HEK293 (cell line): ENCODE measurements at regions not wholly inside any gene's neighbourhood (a gene's known extent, or its start where the extent isn't known, plus 50 kb on each side); places are given as distances from the start of the nearest gene placed in this dataset.

Experiments
- CTCF ChIA-PET: fragments of 350-600 bp; formaldehyde crosslinking; extraction: SDS; loops from one replicate; lab custom pipeline; 2021; ENCODE audit warnings: antibody characterized with exemption; lab: Yijun Ruan, JAX
- POLR2A ChIA-PET: fragments of 300-600 bp; formaldehyde crosslinking; extraction: SDS; loops from one replicate; lab custom pipeline; 2020; ENCODE audit warnings: antibody characterized with exemption, inconsistent platforms; lab: Yijun Ruan, JAX
- H3K27ac ChIP-seq: fragments of 200-500 bp; sonication (Bioruptor generic); 2 replicates; pipeline ENCODE4 v1.5.1; 2014; ENCODE audit warnings: low read depth, low read length, control low read depth, inconsistent platforms; ENCODE audit errors: extremely low read depth
- H3K36me3 ChIP-seq, 2 experiments: fragments of 200-500 bp in 1 of 2; sonication (Bioruptor generic) in 1 of 2; 1 replicate in 1 of 2; 2 replicates in 1 of 2; pipeline ENCODE4 v1.5.1; 2014 to 2017; ENCODE audit warnings: inconsistent platforms in 2 of 2, low read length in 2 of 2; ENCODE audit not compliant: control insufficient read depth in 2 of 2, insufficient read depth in 1 of 2
- H3K4me1 ChIP-seq: fragments of 200-500 bp; sonication (Bioruptor generic); 2 replicates; pipeline ENCODE4 v1.5.1; 2014; ENCODE audit warnings: mild to moderate bottlenecking, low read length, inconsistent platforms; ENCODE audit not compliant: control insufficient read depth, insufficient read depth
- H3K4me3 ChIP-seq: 2 replicates; pipeline ENCODE4 v1.5.1; 2011; ENCODE audit warnings: low read depth, mild to moderate bottlenecking, control low read depth, low read length, moderate library complexity
- H3K9me3 ChIP-seq: fragments of 200-500 bp; sonication (Bioruptor generic); 2 replicates; pipeline ENCODE4 v1.5.1; 2014; ENCODE audit warnings: low read depth, low read length, inconsistent platforms; ENCODE audit not compliant: control insufficient read depth, insufficient read depth
- KLF16 ChIP-seq: fragments of 450-650 bp; formaldehyde crosslinking; IDR thresholded peaks from 2 replicates; pipeline ENCODE4 v1.5.1; 2017; ENCODE audit warnings: missing biosample characterization, missing genetic modification characterization
- PRDM2 ChIP-seq: fragments of 450-650 bp; formaldehyde crosslinking; IDR thresholded peaks from 2 replicates; pipeline ENCODE4 v1.5.1; 2016; ENCODE audit warnings: missing biosample characterization, missing genetic modification characterization, borderline replicate concordance
- YY2 ChIP-seq: fragments of 450-650 bp; formaldehyde crosslinking; IDR thresholded peaks from 2 replicates; pipeline ENCODE4 v1.5.1; 2016; ENCODE audit warnings: missing biosample characterization, missing genetic modification characterization
- ZBTB1 ChIP-seq: fragments of 450-650 bp; formaldehyde crosslinking; IDR thresholded peaks from 2 replicates; pipeline ENCODE4 v1.5.1; 2016; ENCODE audit warnings: missing biosample characterization, missing genetic modification characterization
- ZBTB20 ChIP-seq: fragments of 450-650 bp; formaldehyde crosslinking; IDR thresholded peaks from 2 replicates; pipeline ENCODE4 v1.5.1; 2016; ENCODE audit warnings: missing biosample characterization, missing genetic modification characterization
- ZBTB48 ChIP-seq: fragments of 450-650 bp; formaldehyde crosslinking; IDR thresholded peaks from 2 replicates; pipeline ENCODE4 v1.5.1; 2016; ENCODE audit warnings: missing biosample characterization, missing genetic modification characterization
- ZNF10 ChIP-seq: fragments of 450-650 bp; formaldehyde crosslinking; IDR thresholded peaks from 2 replicates; pipeline ENCODE4 v1.5.1; 2017; ENCODE audit warnings: missing biosample characterization, missing genetic modification characterization
- ZNF132 ChIP-seq: fragments of 450-650 bp; formaldehyde crosslinking; IDR thresholded peaks from 2 replicates; pipeline ENCODE4 v1.5.1; 2017; ENCODE audit warnings: missing biosample characterization, missing genetic modification characterization, borderline replicate concordance
- ZNF155 ChIP-seq: fragments of 450-650 bp; formaldehyde crosslinking; IDR thresholded peaks from 2 replicates; pipeline ENCODE4 v1.5.1; 2016; ENCODE audit warnings: missing biosample characterization, missing genetic modification characterization
- ZNF184 ChIP-seq: fragments of 450-650 bp; IDR thresholded peaks from 2 replicates; pipeline ENCODE4 v1.5.1; 2018; ENCODE audit warnings: missing biosample characterization, mild to moderate bottlenecking, missing genetic modification characterization
- ZNF23 ChIP-seq: fragments of 450-650 bp; formaldehyde crosslinking; IDR thresholded peaks from 2 replicates; pipeline ENCODE4 v1.5.1; 2016; ENCODE audit warnings: missing biosample characterization, missing genetic modification characterization, borderline replicate concordance
- ZNF335 ChIP-seq: fragments of 450-650 bp; formaldehyde crosslinking; conservative IDR thresholded peaks from 2 replicates; pipeline ENCODE4 v1.5.1; 2016; ENCODE audit warnings: missing biosample characterization, missing genetic modification characterization
- ZNF354C ChIP-seq: fragments of 450-650 bp; formaldehyde crosslinking; IDR thresholded peaks from 2 replicates; pipeline ENCODE4 v1.5.1; 2016; ENCODE audit warnings: missing biosample characterization, missing genetic modification characterization, low read depth, borderline replicate concordance
- ZNF426 ChIP-seq: fragments of 450-650 bp; formaldehyde crosslinking; IDR thresholded peaks from 2 replicates; pipeline ENCODE4 v1.5.1; 2017; ENCODE audit warnings: missing biosample characterization, missing genetic modification characterization, mild to moderate bottlenecking, inconsistent platforms, moderate library complexity
- ZNF473 ChIP-seq: fragments of 450-650 bp; formaldehyde crosslinking; IDR thresholded peaks from 2 replicates; pipeline ENCODE4 v1.5.1; 2017; ENCODE audit warnings: missing biosample characterization, missing genetic modification characterization
- ZNF639 ChIP-seq: fragments of 450-650 bp; formaldehyde crosslinking; IDR thresholded peaks from 2 replicates; pipeline ENCODE4 v1.5.1; 2016; ENCODE audit warnings: missing biosample characterization, missing genetic modification characterization
- ZSCAN16 ChIP-seq: fragments of 450-650 bp; formaldehyde crosslinking; IDR thresholded peaks from 2 replicates; pipeline ENCODE4 v1.5.1; 2016; ENCODE audit warnings: missing biosample characterization, missing genetic modification characterization
- ZSCAN4 ChIP-seq: fragments of 450-650 bp; formaldehyde crosslinking; IDR thresholded peaks from 2 replicates; pipeline ENCODE4 v1.5.1; 2017; ENCODE audit warnings: missing biosample characterization, missing genetic modification characterization
- ZXDB ChIP-seq: fragments of 450-650 bp; formaldehyde crosslinking; IDR thresholded peaks from 2 replicates; pipeline ENCODE4 v1.5.1; 2016; ENCODE audit warnings: missing biosample characterization, missing genetic modification characterization

GRCh38 chr14:105905456-105905855, 379.1 kb downstream of the TMEM121 start (continued):
- no peak for TF ChIP-seq ZBTB20 (tag by site-specific recombination)
- no peak for TF ChIP-seq ZNF639 (tag by site-specific recombination)
- no peak for TF ChIP-seq ZNF155 (tag by site-specific recombination)
- no peak for TF ChIP-seq ZBTB1 (tag by site-specific recombination)
- TF ChIP-seq ZNF132 = no peak
- TF ChIP-seq ZNF426 = no peak

GRCh38 chr14:105907276-105907675, 380.9 kb downstream of the TMEM121 start:
- no peaks in the 10 kb centered on the region for H3K36me3 ChIP-seq
- no peak for TF ChIP-seq ZSCAN16 (tag by site-specific recombination)
- no peak for TF ChIP-seq YY2 (tag by site-specific recombination)
- no peak for TF ChIP-seq ZNF354C (tag by site-specific recombination)
- no peak for TF ChIP-seq ZNF10 (tag by site-specific recombination)
- no peak for TF ChIP-seq ZNF23 (tag by site-specific recombination)
- no peak for TF ChIP-seq KLF16 (tag by site-specific recombination)
- no peak for TF ChIP-seq ZXDB (tag by site-specific recombination)
- TF ChIP-seq ZNF335 (tag by site-specific recombination) = no peak
- no peak for TF ChIP-seq ZBTB48
- TF ChIP-seq ZSCAN4 = no peak
- no peak for TF ChIP-seq ZNF184 (tag by site-specific recombination)
- H3K4me1 ChIP-seq = no peaks in the 10 kb centered on the region
- H3K27ac ChIP-seq = no peak overlapping the region
- CTCF ChIA-PET = no interaction called here
- POLR2A ChIA-PET = no interaction called here
- H3K4me3 ChIP-seq = no peak overlapping the region
- H3K9me3 ChIP-seq = no peaks in the 10 kb centered on the region

- ChIA-PET POLR2A (no interaction called here), CTCF (no interaction called here)
- Histone ChIP-seq H3K27ac (no peak overlapping the region), H3K4me3 (no peak overlapping the region), H3K9me3 (no peaks in the 10 kb centered on the region), H3K4me1 (no peaks in the 10 kb centered on the region), H3K36me3 (no peaks in the 10 kb centered on the region)
- TF ChIP-seq ZNF473 (no peak), PRDM2 (tag by site-specific recombination) (no peak)
These were observed 381.6 kb downstream of the TMEM121 start for GRCh38 chr14:105908006-105908405.
